GM19240 (cell line): ENCODE measurements at regions not wholly inside any gene's neighbourhood (a gene's known extent, or its start where the extent isn't known, plus 50 kb on each side); places are given as distances from the start of the nearest gene placed in this dataset.
"Not testable (repeated sequence)": the region's sequence is repeated elsewhere in the genome, so short reads cannot be mapped to it uniquely, and the experiment has no call there.

ENCODE experiments used
- DNase-seq: peaks from one replicate; pipeline ENCODE4 v3.0.0; 2011; ENCODE audit warnings: low spot score; ENCODE audit not compliant: insufficient read length

- DNase-seq: no peak
Observed at GRCh38 chr4:34922325-34922724, 1322.0 kb downstream of the ARAP2 start.

- DNase-seq: no peak
Observed at GRCh38 chr4:34932591-34932990, 1311.7 kb downstream of the ARAP2 start.

GRCh38 chr4:34935739-34936138 is 1308.6 kb downstream of the ARAP2 start:
- no peak for DNase-seq

- no peak for DNase-seq
Observed at GRCh38 chr4:34939073-34939472, 1305.2 kb downstream of the ARAP2 start.

- no peak for DNase-seq
Observed at GRCh38 chr4:34943741-34944386, 1300.5 kb downstream of the ARAP2 start.

- no peak for DNase-seq
Observed at GRCh38 chr4:34950926-34951325, 1293.4 kb downstream of the ARAP2 start.

GRCh38 chr4:34953145-34953799 is 1291.0 kb downstream of the ARAP2 start:
- DNase-seq: no peak

- DNase-seq: no peak
Observed at GRCh38 chr4:34964613-34965012, 1279.7 kb downstream of the ARAP2 start.

GRCh38 chr4:34972189-34972588 is 1272.1 kb downstream of the ARAP2 start:
- DNase-seq: no peak

GRCh38 chr4:34973650-34974312 is 1270.5 kb downstream of the ARAP2 start:
- no peak for DNase-seq

GRCh38 chr4:34974313-34974680 is 1270.0 kb downstream of the ARAP2 start:
- no peak for DNase-seq

- DNase-seq: not testable (repeated sequence)
Observed at GRCh38 chr4:35021222-35021621, 1223.1 kb downstream of the ARAP2 start.

GRCh38 chr4:35025152-35025834 is 1219.0 kb downstream of the ARAP2 start:
- no peak for DNase-seq

- DNase-seq: no peak
Observed at GRCh38 chr4:35038079-35038805, 1206.1 kb downstream of the ARAP2 start.

GRCh38 chr4:35038845-35039244 is 1205.5 kb downstream of the ARAP2 start:
- no peak for DNase-seq

GRCh38 chr4:35052546-35052945 is 1191.8 kb downstream of the ARAP2 start:
- DNase-seq: no peak

GRCh38 chr4:35063031-35063570 is 1181.2 kb downstream of the ARAP2 start:
- DNase-seq: no peak

- DNase-seq: no peak
Observed at GRCh38 chr4:35066406-35066805, 1177.9 kb downstream of the ARAP2 start.

GRCh38 chr4:35080799-35081198 is 1163.5 kb downstream of the ARAP2 start:
- no peak for DNase-seq

GRCh38 chr4:35087218-35087617 is 1157.1 kb downstream of the ARAP2 start:
- no peak for DNase-seq

- DNase-seq: no peak
Observed at GRCh38 chr4:35100932-35101331, 1143.4 kb downstream of the ARAP2 start.
